Heart right ventricle (tissue), 16 donors: ENCODE measurements at regions not wholly inside any gene's neighbourhood (a gene's known extent, or its start where the extent isn't known, plus 50 kb on each side); places are given as distances from the start of the nearest gene placed in this dataset.
"Not testable (repeated sequence)": the region's sequence is repeated elsewhere in the genome, so short reads cannot be mapped to it uniquely, and the experiment has no call there.

ENCODE experiments used
- ATAC-seq, 8 donors: fragments of 200-7000 bp; cut with Tn5 transposase; one replicate each; pipeline ENCODE4 v1.9.1; 2020; ENCODE audit warnings: mild to moderate bottlenecking in 8 of 8, moderate library complexity in 8 of 8, moderate number of reproducible peaks in 1 of 8
- DNase-seq, 2 donors: peaks; one replicate each; pipeline ENCODE4 v3.0.0-alpha.2; 2020
- H3K27ac ChIP-seq, 10 donors: fragments of 200-600 bp; sonication (generic) in 2 of 10; one replicate each; pipeline versions ENCODE4 v1.5.0 to v1.8.0; 2020 to 2022; ENCODE audit warnings: mild to moderate bottlenecking in 3 of 10
- H3K27me3 ChIP-seq, 7 donors: fragments of 200-600 bp; one replicate each; pipeline ENCODE4 v1.8.0; 2021 to 2022; ENCODE audit warnings: mild to moderate bottlenecking in 2 of 7
- H3K36me3 ChIP-seq, 9 donors: fragments of 200-600 bp; sonication (generic) in 1 of 9; one replicate each; pipeline versions ENCODE4 v1.5.0 to v1.8.0; 2020 to 2022; ENCODE audit warnings: mild to moderate bottlenecking in 2 of 9
- H3K4me1 ChIP-seq, 9 donors: fragments of 200-600 bp; sonication (generic) in 1 of 9; one replicate each; pipeline versions ENCODE4 v1.5.0 to v1.8.0; 2020 to 2022; ENCODE audit warnings: mild to moderate bottlenecking in 4 of 9
- H3K4me3 ChIP-seq, 10 donors: fragments of 200-600 bp; sonication (generic) in 2 of 10; one replicate each; pipeline versions ENCODE4 v1.5.0 to v1.8.0; 2020 to 2022; ENCODE audit warnings: mild to moderate bottlenecking in 7 of 10, moderate library complexity in 2 of 10
- H3K9me3 ChIP-seq, 11 donors: fragments of 200-600 bp in 10 of 11; sonication (generic) in 2 of 11; one replicate each; pipeline versions ENCODE4 v1.5.0 to v1.8.0; 2013 to 2022; ENCODE audit warnings: mild to moderate bottlenecking in 2 of 11, control low read depth in 1 of 11, moderate library complexity in 1 of 11
- WGBS, 2 donors: extraction: QIAGEN DNeasy Blood & Tissue Kit; methylation state at CpG; one replicate each; pipeline ENCODE4 v1.1.7; 2013; ENCODE audit warnings: inconsistent platforms in 1 of 2; 5-methylcytosine and 5-hydroxymethylcytosine counted together
- intact Hi-C, 10 donors: fragments of 100-400 bp; cut with DNase I; formaldehyde crosslinking; loops; one replicate each; pipeline versions ENCODE4 v1.11.1 to v1.14.2; 2022
- TF ChIP-seq, protein P1 (sequence below), 9 donors: fragments of 200-600 bp; sonication (generic) in 2 of 9; IDR thresholded peaks; one replicate each; pipeline versions ENCODE4 v1.5.0 to v1.8.0; 2021 to 2022; ENCODE audit warnings: antibody characterized with exemption in 9 of 9, mild to moderate bottlenecking in 5 of 9, moderate library complexity in 1 of 9
- donor health status: Arrhythmogenic right ventricular cardiomyopathy.
- donor health status: ischemic (EF 13 %, LVEDD 7.1; RV severe dilation, severe dysfunction).
- donor health status: healthy with polysubstance abuse.
- donor health status: DM: no; HTN: yes; CAD: no.
- donor health status: DM: no; HTN: no; CAD: no.
- donor health status: ischemic (EF 25% LVEDD 6.9; RV normal size, moderate dysfunction).
- donor health status: ischemic (EF 25% LVEDD 5.7; RV mildly dilated, moderate dysfunction).
- donor health status: healthy.
- donor health status: DM: yes; HTN: yes; CAD: no.
- donor health status: Ischemic cardiomyopathy.
- donor health status: ischemic (EF 35%, LVEDD 5.7; RV mildly dilated, moderate dysfunction).
- donor health status: nonischemic (EF 11% LVEDD 7.7; RV severe dilation, severe dysfunction).
- donor health status: DM: yes; HTN: yes; CAD: no.
- donor health status: PGD.
- donor health status: ischemic (EF 29% LVEDD 5.4; RV normal size, mild dysfunction).
- donor health status: nonischemic (EF 23%, LVEDD 6.1; RV moderate dilation, normal function).

DNA sequence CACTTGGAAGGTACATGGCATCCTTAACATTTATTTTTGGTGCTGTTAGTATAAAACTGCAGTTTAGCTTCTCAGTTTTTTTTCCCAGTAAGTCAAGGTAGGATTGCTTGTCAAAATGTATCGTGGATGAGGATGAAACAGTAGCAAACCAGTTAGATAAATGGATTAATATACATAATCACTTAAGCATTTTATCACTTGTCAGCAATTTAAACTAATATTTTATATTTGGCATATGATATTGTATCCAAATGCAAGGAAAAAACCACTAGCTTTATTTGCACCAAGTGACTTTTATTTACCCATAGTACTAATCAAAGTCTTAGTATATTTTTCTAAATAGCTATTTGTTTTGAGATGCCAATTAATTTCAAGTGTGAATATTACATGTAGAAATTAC, 137.7 kb upstream of the XIRP2 start:
- H3K36me3 ChIP-seq: no peaks in the 10 kb centered on the region
- WGBS, 2 donors: 0 to 33% methylated on average over 1 of the region's 1 CpG
- no peaks in the 10 kb centered on the region for H3K27me3 ChIP-seq
- no peaks in the 10 kb centered on the region for H3K4me1 ChIP-seq
- intact Hi-C loops: no loop called here
- H3K9me3 ChIP-seq: peaks cover 0 to 25% (median 3%) of the 10 kb centered on the region in 11 donors
- TF ChIP-seq, protein P1, sequence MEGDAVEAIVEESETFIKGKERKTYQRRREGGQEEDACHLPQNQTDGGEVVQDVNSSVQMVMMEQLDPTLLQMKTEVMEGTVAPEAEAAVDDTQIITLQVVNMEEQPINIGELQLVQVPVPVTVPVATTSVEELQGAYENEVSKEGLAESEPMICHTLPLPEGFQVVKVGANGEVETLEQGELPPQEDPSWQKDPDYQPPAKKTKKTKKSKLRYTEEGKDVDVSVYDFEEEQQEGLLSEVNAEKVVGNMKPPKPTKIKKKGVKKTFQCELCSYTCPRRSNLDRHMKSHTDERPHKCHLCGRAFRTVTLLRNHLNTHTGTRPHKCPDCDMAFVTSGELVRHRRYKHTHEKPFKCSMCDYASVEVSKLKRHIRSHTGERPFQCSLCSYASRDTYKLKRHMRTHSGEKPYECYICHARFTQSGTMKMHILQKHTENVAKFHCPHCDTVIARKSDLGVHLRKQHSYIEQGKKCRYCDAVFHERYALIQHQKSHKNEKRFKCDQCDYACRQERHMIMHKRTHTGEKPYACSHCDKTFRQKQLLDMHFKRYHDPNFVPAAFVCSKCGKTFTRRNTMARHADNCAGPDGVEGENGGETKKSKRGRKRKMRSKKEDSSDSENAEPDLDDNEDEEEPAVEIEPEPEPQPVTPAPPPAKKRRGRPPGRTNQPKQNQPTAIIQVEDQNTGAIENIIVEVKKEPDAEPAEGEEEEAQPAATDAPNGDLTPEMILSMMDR (IDR thresholded peaks at IDR 0.05): no peak
- DNase-seq (no peak), ATAC-seq (no peak)
- H3K4me3 ChIP-seq: no peak overlapping the region
- H3K27ac ChIP-seq: no peak overlapping the region

DNA sequence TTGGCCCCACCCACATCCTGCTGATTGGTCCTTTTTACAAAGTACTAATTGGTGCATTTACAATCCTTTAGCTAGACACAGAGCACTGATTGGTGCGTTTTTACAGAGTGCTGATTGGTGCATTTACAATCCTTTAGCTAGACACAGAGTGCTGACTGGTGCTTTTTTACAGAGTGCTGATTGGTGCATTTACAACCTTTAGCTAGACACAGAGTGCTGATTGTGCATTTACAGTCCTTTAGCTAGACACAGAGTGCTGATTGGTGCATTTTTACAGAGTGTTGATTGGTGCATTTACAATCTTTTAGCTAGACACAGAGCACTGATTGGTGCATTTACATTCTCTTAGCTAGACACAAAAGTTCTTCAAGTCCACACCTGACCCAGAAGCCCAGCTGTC, 144.2 kb upstream of the XIRP2 start:
- H3K27me3 ChIP-seq, DNase-seq, ATAC-seq, H3K4me3 ChIP-seq, H3K4me1 ChIP-seq, H3K27ac ChIP-seq, H3K36me3 ChIP-seq, intact Hi-C loops: not testable (repeated sequence)
- 76 to 79% methylated on average over 1 of the region's 1 CpG for WGBS, 2 donors
- peaks cover 0 to 85% (median 28%) of the 10 kb centered on the region in 11 donors for H3K9me3 ChIP-seq

DNA sequence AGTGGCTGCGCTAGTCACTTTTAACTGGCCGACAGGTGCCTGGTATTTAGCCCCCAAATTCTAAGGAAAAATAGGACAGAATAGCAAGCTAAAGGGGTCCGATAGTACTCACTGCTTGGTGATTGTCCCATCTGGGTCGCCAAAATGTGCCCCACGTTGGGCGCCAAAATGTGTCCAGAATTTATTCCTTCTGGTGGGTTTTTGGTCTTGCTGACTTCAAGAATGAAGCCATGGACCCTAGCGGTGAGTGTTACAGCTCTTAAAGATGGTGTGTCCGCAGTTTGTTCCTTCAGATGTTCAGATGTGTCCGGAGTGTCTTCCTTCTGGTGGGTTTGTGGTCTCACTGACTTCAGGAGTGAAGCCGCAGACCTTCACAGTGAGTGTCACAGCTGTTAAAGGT, 144.8 kb upstream of the XIRP2 start:
- H3K27me3 ChIP-seq, H3K4me3 ChIP-seq, intact Hi-C loops, DNase-seq, H3K4me1 ChIP-seq, H3K27ac ChIP-seq, H3K36me3 ChIP-seq, ATAC-seq: not testable (repeated sequence)
- H3K9me3 ChIP-seq: peaks cover 0 to 88% (median 28%) of the 10 kb centered on the region in 11 donors
- WGBS, 2 donors: 87 to 88% methylated on average over 10 of the region's 10 CpGs

DNA sequence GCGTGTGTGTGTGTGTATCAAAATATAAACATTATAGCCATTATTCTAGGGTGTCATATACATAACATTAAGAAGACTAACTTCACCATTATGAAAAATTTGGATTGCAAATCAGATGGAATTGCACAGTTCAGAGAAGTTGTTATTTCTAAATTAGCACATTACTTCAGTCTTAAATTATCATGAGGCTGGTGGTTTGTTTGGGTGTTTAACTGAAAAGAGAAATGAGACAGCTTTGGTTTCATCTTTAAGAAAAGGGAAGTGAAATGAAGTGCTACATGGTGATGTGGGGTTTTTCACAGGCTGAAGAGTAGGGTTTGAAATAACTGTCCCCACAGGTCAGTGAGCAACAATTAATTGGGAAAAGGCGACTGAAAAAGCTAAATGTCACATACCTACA, 161.2 kb upstream of the XIRP2 start:
- TF ChIP-seq, protein P1 (IDR thresholded peaks at IDR 0.05): no peak
- no peak for DNase-seq
- H3K27ac ChIP-seq: no peak overlapping the region
- intact Hi-C loops: no loop called here
- peaks cover 0 to 11% (median 0%) of the 10 kb centered on the region in 11 donors for H3K9me3 ChIP-seq
- no peak overlapping the region for H3K4me3 ChIP-seq
- H3K4me1 ChIP-seq: no peaks in the 10 kb centered on the region
- no peaks in the 10 kb centered on the region for H3K27me3 ChIP-seq
- H3K36me3 ChIP-seq: no peaks in the 10 kb centered on the region
- 67 to 81% methylated on average over 2 of the region's 2 CpGs for WGBS, 2 donors
- no peak for ATAC-seq

DNA sequence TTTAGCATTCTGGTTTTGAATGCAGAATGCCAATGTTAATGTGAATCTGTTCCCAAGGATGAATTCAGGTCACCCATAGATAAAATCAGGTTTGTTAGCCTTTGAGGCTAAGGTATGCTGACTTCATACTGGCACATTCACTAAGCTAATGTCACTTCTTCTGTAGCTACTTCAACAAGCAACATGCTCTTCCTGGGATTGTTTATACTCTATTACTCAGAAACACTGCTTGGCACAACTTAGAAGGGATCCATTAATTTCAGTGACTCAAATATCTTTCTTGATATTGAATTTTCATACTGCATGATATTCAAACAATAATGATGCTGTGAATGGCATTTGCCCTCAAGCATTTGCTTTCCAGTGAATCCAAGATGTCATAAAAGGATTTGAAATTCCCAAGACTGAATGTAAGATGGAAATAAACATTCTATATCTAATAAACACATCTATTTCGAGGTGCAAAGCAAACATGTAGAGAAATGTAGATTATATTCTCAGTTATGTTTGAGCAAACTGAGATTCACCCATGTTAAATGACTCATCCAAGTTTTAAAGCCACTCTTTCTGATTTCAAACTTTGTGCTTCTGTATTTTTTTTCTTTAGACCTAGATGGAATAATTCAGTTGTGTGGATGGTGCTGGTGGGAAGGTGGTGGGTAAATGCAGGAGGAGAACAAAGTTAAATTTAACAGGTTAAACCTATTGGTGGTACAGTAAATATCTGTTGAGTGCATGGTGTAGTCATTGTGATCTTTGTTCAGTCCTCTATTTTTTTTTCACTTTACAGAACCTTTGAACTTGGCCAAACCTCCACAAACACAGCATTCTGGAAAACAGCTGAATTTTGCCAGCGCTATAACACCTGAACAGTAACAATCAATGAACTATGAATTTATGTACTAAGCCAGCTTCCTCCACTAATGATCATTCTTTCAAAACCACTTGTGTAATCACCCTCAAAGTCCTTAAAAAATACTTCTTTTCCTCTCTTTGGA, 162.1 kb upstream of the XIRP2 start:
- 62 to 70% methylated on average over 2 of the region's 2 CpGs for WGBS, 2 donors
- ATAC-seq (no peak), DNase-seq (no peak)
- intact Hi-C loops: no loop called here
- Histone ChIP-seq H3K9me3 (peaks cover 0 to 11% (median 0%) of the 10 kb centered on the region in 11 donors), H3K4me3 (no peak overlapping the region), H3K27me3 (no peaks in the 10 kb centered on the region), H3K4me1 (no peaks in the 10 kb centered on the region), H3K27ac (no peak overlapping the region), H3K36me3 (no peaks in the 10 kb centered on the region)
- TF ChIP-seq, protein P1 (IDR thresholded peaks at IDR 0.05): no peak
